ENCODE measurements at regions not wholly inside any gene's neighbourhood (a gene's known extent, or its start where the extent isn't known, plus 50 kb on each side); places are given as distances from the start of the nearest gene placed in this dataset.

DNA sequence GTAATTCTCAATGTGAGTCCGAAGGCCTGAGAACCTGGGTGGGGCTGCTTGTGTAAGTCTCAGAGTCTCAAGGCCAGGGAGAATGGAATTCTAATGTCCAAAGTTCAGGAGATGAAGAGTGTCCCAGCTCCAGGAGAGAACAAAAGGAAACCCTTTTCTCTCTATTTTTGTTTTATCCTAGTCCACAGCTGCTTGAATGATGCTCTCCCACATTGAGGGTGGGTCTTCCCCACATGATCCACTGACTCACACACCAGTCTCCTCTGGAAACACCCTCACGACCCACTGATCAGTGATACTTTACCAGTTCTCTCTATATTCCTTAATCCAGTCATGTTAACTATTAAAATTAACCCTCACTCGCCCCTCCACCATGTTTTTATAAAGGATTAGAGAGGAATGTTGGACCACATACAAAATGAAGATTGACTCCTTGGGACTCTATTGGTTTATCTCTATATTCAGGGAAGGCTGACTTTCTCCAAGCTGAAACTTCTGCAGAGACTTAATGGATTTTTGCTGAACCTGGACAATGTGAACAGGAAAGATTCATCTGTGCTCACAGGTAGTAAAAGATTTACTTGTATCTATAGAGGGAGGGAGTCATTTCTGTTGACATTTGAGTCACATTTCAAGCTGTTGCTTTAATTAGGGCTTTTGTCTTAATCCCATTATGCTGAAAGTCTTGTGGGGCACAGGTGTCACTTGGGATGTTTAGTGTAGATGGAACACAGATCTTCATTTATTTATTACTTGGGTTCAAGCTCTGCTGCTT is 1061.0 kb upstream of the TMEM132C start:
- TF ChIP-seq, protein P1, sequence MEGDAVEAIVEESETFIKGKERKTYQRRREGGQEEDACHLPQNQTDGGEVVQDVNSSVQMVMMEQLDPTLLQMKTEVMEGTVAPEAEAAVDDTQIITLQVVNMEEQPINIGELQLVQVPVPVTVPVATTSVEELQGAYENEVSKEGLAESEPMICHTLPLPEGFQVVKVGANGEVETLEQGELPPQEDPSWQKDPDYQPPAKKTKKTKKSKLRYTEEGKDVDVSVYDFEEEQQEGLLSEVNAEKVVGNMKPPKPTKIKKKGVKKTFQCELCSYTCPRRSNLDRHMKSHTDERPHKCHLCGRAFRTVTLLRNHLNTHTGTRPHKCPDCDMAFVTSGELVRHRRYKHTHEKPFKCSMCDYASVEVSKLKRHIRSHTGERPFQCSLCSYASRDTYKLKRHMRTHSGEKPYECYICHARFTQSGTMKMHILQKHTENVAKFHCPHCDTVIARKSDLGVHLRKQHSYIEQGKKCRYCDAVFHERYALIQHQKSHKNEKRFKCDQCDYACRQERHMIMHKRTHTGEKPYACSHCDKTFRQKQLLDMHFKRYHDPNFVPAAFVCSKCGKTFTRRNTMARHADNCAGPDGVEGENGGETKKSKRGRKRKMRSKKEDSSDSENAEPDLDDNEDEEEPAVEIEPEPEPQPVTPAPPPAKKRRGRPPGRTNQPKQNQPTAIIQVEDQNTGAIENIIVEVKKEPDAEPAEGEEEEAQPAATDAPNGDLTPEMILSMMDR (IDR thresholded peaks at IDR 0.05; ENCODE audit: low read depth, low read length) = no peak
- DNase-seq (ENCODE audit: low read depth in 2 of 2) = no peak
- no peak overlapping the region for H3K4me3 ChIP-seq (replicated peaks in 1 of 2; ENCODE audit: low read depth in 2 of 2, low read length in 2 of 2)

DNA sequence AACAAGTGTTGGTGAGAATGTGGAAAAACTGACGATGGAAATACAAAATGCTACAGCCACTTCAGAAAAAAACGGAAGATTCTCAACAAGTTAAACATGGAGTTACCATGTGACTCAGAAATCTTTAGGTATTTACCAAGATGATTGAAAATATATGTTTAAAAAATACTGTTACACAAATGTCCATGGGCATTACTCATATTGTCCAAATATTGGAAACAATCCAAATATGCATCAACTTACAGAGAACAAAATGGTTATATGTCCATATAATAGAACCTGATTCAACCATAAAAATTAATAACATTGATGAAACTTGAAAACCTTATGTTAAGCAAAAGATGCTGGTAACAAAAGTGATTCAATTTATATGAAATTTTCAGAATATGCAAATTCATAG is 1057.7 kb upstream of the TMEM132C start:
- peak in 1 of 2 donors; percentile 22 for DNase-seq (ENCODE audit: low read depth in 2 of 2)
- no peak overlapping the region for H3K4me3 ChIP-seq (replicated peaks in 1 of 2; ENCODE audit: low read depth in 2 of 2, low read length in 2 of 2)
- TF ChIP-seq, protein P1 (IDR thresholded peaks at IDR 0.05; ENCODE audit: low read depth, low read length) = no peak

DNA sequence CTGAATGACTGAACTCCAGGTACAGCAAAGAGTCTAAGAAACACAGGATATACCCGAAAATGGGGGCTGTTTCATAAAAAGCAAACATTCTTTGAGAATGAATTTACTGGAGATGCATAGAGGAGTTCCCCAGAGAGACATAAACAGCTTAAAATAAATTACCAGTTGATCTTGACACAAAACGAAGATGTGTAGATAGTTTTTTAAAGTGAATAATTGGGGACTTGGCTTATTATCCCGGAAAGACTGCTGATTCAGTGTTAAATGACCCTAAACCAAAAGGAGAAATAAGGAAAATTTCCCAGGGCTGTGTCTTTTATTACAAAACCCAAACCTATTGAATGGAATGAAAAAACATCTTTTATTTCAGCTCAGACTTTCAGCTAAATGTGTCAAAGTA is 1052.8 kb upstream of the TMEM132C start:
- DNase-seq (ENCODE audit: low read depth in 2 of 2) = peak in 1 of 2 donors; percentile 31
- H3K4me3 ChIP-seq (replicated peaks in 1 of 2; ENCODE audit: low read depth in 2 of 2, low read length in 2 of 2) = no peak overlapping the region
- TF ChIP-seq, protein P1 (IDR thresholded peaks at IDR 0.05; ENCODE audit: low read depth, low read length) = no peak

DNA sequence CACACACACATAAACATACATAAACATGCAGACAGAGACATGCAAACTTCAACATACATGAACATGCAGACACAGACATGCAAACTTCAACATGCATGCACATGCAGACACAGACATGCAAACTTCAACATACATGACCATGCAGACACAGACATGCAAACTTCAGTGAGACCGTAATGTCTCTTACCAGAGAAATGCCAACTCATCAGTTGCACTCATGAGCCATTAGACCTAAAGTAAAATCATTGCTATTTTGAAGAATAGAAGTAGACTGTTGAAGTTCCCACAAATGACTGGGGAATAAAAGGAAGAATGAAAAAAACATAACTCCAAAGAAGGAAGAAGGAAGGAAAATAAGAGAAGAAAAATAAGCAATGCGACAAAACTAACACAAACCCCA is 1044.0 kb upstream of the TMEM132C start:
- no peak overlapping the region for H3K4me3 ChIP-seq (replicated peaks in 1 of 2; ENCODE audit: low read depth in 2 of 2, low read length in 2 of 2)
- TF ChIP-seq, protein P1 (IDR thresholded peaks at IDR 0.05; ENCODE audit: low read depth, low read length) = no peak
- DNase-seq (ENCODE audit: low read depth in 2 of 2) = no peak

DNA sequence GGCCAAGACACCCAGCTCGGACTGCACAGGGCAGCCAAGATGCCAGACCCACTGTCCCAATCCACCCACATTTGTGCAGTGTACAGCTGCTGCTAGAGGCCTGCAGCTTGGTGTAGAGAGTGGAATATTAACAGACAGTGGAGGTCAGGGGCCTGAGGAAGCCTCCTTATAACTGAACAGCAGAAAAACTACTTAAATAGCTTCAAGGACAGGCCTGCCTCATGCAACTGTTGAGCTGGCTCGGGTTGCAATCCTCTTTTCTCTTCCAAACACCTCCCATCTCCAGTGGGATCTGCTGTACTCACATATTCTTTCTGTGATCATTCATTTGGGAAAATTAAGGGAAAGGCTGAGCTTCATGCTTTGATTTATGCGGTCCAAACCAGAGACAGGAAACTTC is 1043.2 kb upstream of the TMEM132C start:
- TF ChIP-seq, protein P1 (IDR thresholded peaks at IDR 0.05; ENCODE audit: low read depth, low read length) = no peak
- DNase-seq (ENCODE audit: low read depth in 2 of 2) = no peak
- no peak overlapping the region for H3K4me3 ChIP-seq (replicated peaks in 1 of 2; ENCODE audit: low read depth in 2 of 2, low read length in 2 of 2)

DNA sequence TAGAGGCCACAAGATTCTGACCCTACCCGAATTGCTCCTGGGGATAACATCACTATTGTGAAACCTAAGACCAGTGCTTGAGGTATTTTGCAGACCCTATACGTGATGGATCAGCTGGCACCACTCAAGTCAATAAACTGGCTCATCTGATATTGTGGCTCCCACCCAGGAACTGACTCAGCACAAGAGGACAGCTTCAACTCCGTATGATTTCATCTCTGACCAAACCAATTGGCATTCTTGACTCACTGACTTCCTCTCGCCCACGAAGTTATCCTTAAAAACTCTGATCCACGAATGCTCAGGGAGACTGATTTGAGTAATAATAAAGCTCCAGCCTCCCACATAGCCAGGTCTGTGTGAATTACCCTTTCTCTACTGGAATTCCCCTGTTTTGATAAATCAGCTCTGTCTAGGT is 1036.1 kb upstream of the TMEM132C start:
- TF ChIP-seq, protein P1 (IDR thresholded peaks at IDR 0.05; ENCODE audit: low read depth, low read length) = no peak
- H3K4me3 ChIP-seq (replicated peaks in 1 of 2; ENCODE audit: low read depth in 2 of 2, low read length in 2 of 2) = no peak overlapping the region
- peak; percentile 72 to 100 for DNase-seq (ENCODE audit: low read depth in 2 of 2)

DNA sequence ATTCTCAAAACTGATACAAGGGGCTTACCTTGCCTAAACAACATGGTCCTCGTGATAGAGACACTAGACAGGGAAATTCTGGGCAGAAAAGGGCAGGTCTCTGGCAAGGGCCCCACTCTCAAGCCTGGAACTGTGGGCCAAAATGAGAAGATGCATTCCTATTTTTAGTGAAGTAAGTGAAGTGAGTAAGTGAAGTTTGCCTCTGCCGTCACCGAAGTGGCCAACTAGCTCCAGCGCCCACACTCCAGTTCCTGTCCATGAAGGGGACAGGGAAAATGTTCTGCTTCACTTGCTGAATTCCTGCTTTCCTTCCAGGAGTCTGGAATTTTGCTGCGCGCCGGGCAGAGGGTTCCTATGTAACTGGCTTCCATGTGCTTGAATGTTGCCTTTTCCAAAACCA is 1035.6 kb upstream of the TMEM132C start:
- TF ChIP-seq, protein P1 (IDR thresholded peaks at IDR 0.05; ENCODE audit: low read depth, low read length) = no peak
- DNase-seq (ENCODE audit: low read depth in 2 of 2) = no peak
- H3K4me3 ChIP-seq (replicated peaks in 1 of 2; ENCODE audit: low read depth in 2 of 2, low read length in 2 of 2) = no peak overlapping the region

Data from cardiac fibroblast (primary cell).